Stimulated activated naive CD4-positive, alpha-beta T cell (primary cell): ENCODE measurements at regions not wholly inside any gene's neighbourhood (a gene's known extent, or its start where the extent isn't known, plus 50 kb on each side); places are given as distances from the start of the nearest gene placed in this dataset.

ENCODE experiments used
- DNase-seq, 6 experiments: peaks; one replicate each; lab custom pipeline; 2025; lab: John Stamatoyannopoulos, UW

DNA sequence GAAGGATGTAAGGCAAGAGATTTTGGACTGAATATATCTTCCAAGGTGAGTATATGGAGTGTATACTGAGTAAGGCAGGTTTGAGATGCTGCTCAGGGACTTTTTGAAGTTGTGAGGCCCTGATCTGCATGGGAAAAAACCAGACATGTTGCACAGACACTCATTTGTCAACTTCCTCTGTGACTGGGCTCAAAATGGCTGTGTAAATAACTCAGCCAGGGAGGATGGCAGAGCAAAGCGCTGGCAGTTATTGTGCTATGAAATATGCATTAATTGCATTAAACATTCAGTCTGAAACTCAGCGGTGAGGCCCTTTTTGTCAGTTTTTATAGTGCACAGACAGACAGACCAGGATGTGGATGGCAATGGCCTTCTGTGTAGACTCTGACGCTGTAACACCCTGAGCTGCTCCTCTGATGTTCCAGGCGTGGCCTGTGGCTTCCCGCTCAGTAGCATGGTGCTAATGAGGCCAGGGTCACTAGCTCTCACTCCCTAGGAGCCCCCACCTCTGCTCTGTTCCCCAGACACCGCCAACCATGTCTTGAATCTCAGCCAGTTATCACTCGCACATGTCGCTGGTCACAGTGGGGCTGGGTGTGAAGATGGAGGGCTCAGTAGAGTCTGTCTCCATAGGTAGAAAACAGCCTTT is 307.0 kb upstream of the PROX1 start:
- DNase-seq, result no peak

DNA sequence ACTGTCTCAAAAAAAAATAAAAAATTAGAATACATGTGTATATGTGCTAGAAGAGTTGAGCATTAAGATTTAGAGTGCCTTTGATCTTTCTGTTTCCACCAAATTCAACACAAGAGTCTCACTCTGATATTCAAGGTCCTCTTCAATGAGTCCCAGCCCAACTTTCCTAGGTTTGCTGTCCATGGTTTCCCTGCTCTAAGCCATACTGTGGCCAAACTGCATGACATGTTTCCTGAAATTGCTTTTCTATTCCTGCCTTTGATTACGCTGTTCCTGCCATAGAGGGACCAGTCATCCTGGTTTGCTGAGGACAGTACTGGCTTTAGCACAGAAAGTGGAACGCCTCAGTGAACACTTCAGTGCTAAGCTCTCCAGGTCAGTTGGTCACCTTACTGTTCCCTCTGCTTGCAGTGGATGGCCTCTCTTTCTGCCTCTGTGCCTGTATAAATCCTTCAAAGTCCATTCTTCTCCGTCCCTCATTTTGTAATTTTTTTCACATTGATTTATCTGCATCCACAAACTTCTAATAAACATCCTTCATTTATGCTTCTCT is 305.9 kb upstream of the PROX1 start:
- no peak for DNase-seq

DNA sequence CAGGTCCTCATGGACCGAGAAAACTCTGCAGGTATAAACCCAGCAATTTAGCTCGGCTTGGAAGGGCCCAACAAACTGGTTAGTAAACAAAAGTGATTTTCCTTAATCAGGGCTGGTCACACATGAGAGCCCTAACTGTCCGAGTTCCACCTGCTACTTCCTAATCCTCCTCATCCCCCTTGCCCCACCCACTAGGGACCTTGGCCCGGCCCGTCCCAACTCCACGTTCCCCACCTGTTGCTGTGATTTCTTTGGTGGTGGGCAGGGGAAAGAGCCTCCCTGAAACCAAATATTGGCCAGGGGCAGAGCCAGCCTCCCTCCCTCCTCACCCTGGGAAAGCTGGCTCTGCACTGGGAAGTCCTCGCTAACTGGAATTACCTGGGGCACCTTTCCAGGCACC is 304.2 kb upstream of the PROX1 start:
- DNase-seq, result no peak

DNA sequence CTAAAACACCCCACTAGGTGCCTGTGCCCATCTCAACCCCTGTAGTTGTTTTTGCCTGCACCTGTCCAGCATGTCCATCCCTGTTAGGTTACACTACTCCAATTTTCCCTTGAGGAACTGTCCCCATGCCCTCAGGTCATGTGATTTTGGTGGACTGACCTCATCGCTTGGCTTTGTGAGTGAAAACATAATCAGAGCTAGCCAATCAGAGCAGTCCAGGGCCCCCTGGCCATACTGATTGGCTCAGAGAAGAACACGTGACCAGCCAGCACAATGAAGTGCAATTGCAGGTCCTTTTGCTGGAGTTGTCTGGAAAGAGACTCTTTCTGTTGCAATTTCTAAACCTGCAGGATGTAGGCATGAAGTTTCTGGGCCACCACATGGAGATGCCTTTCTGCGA is 303.3 kb upstream of the PROX1 start:
- DNase-seq, result no peak

DNA sequence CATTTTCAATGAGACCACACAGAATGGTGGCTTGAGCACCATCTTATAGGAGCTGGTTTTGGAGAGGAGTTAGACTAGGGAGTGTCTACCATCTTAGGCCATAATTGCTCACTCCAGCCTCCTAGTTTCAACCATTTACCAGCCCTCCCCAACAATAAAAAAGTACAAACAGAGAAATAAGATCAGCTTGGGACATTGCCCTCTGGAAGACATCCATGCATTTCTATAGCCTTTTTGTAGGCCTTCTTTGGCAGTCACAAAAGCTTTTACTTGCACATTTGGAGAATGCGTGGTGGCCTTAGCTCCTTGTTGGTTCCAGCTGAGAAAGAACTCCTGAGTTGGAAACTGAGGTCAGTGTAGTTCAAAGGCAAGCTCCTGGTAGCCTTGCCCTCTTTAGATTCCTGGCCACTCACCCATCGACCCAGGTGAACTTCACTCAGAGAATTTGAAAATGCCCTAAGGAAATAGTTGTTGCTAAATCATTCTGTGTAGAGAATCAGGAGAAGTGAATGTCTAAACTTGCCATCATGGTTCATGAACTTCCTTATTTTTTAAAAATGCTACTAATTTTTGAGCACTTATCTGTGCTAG is 301.7 kb upstream of the PROX1 start:
- no peak for DNase-seq

DNA sequence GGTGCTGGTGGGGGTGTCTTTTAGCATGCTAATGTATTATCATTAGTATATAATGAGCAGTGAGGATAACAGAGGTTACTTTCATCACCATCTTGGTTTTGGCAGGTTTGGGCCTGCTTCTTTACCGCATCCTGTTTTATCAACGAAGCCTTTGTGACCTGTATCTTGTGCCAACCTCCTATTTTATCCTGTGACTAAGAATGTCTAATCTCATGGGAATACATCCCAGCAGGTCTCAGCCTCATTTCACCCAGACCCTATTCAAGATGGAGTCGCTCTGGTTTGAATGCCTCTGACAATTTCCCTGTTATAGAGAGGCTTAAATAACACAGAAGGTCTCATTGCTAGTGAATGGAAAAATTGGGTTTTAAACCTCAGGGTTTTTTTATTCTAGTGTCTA is 300.8 kb upstream of the PROX1 start:
- DNase-seq, result no peak

DNA sequence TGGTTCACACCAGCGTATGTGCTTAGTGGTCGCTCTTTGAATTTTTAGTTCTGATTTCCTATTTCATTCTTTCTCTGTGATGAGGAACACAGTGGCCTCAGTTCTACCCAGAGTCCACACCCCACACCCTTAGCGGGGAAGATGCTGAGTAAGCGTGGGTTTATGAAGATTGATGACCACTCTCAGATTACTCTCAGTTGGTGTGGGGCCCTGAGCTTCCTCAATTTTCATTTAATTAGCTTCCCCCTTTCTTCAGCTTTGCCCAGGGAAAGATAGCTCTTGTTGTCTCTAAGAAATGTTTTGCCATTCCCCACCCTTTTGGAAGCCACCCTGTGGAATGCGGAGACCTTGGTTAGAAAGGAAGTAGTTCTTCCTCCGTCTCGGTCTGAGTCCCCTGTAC is 299.9 kb upstream of the PROX1 start:
- no peak for DNase-seq

DNA sequence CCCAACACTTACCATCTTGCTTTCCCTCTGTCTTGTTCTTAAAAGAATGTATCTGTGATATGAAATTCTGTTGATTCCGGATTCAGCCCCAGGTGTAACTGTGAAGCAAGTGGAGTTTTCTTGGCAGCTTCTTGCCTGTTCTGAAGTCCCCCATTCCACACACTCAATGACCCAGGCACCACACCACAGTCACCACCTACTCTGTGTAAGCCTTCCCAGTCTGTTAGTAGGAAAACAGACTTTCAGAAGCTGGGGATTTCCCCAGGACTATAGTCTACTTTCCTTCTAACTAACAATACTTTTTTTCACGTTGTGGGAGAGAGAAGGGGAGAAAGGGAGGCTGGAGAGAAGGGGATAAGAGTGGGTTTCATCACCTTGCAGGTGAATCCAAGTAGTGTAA is 299.1 kb upstream of the PROX1 start:
- no peak for DNase-seq

DNA sequence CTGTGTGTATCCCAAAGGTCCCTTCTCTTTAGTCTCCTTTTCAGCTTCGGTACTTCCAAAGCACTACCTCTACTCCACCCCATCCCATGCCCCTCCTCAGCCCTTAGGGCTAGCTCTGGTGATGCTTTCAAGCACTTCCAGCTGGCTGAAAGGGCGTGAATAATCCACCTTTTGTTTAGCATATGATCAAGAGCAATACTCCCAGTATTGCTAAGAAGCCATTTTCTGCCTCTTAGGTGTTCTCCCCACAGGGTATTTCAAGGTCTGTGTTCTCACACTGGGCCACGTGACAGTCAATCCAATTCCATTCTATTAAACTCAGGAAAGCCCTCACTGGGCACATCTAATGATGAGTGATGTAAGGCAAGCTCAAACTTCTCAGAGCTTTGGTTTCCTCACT is 298.5 kb upstream of the PROX1 start:
- no peak for DNase-seq

DNA sequence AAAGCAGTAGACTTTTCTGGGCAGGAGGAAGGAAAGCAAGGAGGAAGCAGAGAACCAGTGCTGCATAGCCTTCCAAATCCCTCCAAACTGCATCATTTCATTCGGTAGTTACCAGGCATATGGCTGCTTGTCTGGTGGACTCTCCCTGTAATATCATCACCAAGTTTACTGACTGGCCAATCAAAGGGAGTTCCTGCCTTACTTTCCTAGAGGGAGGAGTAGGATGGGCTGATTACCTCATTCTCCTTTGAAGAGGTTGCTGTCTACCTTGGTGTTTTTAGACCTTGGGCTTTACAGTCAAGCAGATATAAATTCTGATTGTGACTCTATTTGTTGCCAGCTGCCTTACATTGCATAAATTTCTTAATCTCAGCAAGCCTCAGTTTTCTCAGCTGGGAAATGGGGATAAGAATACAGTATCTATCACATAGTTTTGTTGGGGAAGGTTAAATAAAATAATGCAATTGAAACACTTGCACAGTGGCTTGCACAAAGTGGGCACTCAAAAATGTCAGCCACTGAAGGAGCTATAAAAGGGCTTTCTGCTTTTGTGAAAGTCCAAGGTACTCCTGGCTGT is 297.3 kb upstream of the PROX1 start:
- no peak for DNase-seq

DNA sequence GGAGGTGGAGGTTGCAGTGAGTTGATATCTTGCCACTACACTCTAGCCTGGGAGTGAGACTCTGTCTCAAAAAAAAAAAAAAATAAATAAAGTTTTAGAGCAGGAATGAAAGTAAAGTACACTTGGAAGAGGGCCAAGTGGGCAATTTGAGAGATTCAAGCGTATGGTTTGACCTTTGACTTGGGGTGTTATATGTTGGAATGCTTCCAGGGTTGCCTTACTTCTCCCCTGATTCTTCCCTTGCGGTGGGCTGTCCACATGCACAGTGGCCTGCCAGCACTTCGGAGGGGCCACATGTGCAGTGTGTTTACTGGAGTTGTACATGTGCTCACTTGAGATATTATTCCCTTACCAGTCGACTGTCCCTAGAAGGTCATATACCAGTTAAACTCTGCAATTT is 295.5 kb upstream of the PROX1 start:
- no peak for DNase-seq

DNA sequence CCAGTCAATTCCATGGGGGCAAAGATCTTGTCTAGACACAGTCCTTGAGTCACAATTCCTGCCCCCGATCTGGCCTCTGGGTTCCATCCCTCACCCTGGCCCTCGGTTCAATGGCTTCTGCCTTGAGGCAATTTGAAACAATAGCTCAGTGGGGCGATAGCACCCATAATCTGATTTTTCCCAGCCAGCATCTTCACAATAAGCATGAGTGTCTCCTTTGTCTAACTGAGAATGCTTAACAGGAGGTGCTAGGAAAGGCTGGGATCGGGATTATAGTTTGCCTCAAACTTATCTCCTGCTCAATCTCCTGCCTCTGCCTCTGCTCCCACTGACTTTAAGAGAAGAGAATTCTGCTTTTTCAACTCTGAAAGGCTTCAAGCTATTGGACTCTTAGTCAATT is 293.9 kb upstream of the PROX1 start:
- DNase-seq, result no peak

DNA sequence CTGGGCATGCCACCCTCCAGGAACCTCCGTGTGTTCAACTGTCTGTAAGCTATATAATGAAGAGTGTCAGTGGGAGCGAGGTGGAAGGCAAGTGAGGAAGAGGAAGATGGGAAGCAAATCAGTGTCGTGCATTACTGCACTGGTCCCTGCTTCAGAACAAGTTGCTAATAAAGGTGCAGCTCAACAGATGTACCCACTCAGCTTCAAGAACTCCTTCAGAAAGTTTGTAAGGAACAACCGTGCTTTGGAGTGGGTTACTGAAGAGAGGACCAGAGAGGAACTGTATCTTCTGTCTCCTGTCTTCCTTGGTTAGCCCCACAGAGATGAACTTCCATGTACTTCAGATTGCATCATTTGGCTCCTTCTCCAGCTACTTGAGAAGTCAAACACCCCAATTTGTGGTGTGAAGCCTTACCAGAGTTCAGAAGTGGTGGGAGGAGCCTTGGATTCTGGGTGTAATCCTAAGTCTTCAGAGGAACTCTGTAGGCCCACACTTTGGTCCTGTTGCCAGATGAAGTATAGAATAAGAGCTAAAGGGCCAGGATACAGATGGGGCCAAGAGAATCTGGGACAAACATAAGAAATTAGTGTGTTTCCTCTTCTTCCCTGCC is 290.5 kb upstream of the PROX1 start:
- DNase-seq, result no peak

DNA sequence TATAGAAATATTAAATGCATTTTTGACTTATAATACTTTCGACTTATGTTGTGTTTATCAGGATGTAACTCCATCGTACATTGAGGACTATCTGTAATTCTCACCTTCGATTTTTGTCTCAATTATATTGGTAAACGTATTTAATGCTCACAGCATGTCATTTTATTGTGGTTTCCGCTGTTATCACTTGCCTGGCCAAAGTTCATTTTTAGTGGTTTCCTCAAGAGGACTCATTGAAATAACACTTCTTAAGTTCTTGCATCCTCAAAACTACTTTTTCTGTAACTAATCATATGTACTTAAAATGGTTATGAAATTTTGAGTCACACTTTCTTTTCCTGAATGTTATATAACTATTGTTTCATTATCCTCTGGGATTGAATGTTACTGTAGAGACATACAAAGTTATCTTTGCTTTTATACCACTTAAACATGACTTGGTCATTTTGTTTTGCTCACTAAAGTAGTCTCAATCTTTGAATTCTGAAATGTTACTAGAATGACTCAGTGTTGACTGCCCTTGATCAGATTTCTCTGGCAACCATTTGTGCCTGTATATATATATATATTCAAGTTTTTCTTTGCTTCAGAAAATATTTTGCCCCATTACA is 289.6 kb upstream of the PROX1 start:
- DNase-seq, result no peak

DNA sequence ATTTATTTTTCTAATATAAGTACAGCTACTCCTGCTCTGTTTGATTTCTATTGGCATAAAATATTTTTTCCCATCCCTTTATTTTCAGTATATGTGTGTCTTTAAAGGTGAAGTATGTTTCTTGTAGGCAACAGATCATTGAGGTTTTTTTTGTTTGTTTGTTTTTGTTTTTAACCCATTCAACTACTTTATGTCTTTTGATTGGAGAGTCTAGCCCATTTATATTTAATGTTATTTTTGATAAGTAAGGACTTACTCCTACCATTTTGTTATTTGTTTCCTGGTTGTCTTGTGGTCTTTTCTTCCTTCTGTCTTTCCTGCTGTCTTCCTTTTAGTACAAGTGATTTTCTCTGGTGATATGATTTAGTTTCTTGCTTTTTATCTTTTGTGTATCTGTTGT is 285.1 kb upstream of the PROX1 start:
- no peak for DNase-seq

DNA sequence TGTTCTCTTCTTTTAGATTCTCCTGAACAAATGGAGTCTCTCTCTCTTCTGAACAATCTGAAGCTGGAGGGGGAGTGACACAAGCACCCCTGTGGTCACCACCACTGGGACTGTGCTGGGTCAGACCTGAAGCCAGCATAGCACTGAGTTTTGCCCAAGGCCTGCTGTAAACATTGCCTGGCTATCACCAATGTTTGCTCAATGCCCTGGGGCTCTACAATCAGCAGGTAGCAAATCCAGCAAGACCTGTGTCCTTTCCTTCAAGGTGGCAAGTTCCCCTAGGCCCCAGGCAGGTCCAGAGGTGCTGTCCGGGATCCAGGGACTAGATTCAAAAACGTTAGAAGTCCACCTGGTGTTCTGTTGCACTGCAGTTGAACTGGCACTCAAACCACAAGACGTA is 282.8 kb upstream of the PROX1 start:
- no peak for DNase-seq

DNA sequence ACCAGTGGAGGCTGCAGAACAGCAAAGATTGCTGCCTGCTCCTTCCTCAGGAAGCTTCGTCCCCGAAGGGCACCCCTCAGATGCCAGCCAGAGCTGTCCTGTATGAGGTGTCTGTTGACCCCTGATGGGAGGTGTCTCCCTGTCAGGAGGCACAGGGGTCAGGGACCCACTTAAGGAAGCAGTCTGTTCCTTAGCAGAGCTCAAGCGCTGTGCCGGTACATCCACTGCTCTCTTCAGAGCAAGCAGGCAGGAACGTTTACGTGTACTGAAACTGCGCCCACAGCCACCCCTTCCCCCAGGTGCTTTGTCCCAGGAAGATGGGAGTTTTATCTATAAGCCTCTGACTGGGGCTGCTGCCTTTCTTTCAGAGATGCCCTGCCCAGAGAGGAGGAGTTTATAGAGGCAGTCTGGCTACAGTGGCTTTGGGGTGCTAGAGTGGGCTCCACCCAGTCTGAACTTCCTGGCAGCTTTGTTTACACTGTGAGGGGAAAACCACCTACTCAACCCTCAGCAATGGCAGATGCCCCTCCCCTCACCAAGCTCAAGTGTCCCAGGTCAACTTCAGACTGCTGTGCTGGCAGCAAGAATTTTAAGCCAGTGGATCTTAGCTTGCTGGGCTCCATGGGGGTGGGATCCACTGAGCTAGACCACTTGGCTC is 275.8 kb upstream of the PROX1 start:
- peak in 3 of 6 experiments; percentile 2 to 42 (median 28) for DNase-seq

DNA sequence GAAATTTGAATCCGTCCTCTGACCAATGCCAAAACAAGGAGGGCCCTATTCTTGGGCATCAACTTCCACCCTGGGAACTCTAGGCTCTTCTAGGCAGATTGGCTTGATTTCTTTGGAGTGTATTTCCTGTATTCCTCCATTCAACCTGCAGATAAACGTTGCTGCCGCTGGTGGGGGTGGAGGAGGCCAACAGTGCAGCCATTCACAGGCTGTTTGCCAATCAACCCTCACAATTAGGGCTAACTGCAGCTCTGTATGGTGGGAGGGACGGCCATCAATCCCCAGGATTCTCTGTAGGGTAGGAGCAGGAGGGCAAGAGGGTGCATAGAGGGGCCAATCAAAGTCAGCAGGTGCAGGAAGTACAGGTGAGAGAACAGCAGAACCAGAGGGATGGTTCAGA is 273.1 kb upstream of the PROX1 start:
- no peak for DNase-seq

DNA sequence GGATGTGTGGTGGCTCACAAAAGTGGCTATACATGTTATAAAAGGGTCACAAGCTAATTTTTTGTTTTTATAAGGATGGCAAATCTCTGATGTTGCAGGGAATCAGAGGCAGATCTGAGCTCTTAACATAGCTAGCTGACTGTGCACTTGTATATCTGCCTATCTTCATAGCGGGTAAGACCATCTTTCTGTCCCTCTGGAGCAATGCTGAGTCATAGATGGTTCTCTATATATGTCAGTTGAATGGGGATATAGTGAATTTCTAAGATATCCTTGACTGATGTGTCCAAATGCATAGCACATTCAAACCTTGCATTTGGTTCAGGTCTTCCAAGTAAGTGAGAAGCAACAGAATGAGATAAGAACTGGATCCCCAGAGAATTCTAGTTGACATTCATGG is 272.6 kb upstream of the PROX1 start:
- no peak for DNase-seq

DNA sequence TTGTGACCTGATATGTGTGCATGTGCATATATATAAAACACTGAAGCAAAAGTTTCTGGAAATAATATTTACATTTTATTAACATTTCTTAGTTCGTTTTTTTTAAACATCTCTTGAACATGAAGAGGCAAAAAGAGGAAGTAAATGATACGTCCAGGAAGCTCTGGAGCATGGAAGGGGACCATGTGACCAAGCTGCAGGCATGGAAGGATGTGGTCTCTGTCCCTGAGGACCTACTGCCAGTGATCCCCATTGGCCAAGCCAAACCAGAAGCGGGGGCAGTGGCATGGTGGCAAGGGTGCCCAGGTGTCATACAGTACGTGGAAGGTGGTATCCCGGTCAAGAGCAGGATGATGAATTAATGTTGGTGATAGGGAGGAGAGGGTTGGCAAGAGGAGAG is 268.3 kb upstream of the PROX1 start:
- no peak for DNase-seq

DNA sequence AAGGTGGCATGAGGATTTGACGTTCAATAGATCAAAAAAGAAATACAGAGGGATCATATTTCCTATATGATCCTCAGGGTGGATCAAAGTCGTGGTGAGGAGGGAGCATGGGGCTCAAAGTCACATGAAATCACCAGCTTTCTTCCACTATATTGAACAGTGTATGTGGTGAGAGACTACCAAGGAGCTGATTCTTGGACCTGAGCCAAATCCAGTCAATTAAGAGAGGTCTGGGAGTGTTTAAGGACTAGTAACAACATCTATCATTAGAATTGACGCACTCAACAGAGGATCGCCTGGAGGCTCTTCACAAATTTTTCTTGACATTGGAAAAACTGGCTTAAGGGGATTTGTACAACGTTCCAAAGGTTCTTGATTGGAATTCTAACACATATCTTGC is 267.7 kb upstream of the PROX1 start:
- no peak for DNase-seq

DNA sequence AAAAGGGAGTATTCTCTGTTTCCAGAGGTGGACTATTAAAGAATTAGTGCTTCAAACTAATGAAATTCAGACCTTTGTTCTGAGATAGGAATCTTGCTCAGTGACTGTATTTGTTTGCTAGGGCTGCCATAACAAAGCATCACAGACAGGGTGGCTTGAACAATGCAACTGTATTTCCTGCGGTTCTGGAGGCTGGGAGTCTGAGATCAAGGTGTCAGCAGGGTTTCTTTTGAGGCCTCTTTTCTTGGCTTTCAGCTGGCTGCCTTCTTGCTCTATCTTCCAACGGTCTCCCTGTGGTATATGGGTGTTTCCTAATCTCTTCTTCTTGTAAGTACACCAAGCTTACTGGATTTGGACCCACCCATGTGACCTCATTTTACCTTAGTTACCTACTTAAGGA is 264.6 kb upstream of the PROX1 start:
- DNase-seq, result no peak
